ENCODE measurements at regions not wholly inside any gene's neighbourhood (a gene's known extent, or its start where the extent isn't known, plus 50 kb on each side); places are given as distances from the start of the nearest gene placed in this dataset.

DNA sequence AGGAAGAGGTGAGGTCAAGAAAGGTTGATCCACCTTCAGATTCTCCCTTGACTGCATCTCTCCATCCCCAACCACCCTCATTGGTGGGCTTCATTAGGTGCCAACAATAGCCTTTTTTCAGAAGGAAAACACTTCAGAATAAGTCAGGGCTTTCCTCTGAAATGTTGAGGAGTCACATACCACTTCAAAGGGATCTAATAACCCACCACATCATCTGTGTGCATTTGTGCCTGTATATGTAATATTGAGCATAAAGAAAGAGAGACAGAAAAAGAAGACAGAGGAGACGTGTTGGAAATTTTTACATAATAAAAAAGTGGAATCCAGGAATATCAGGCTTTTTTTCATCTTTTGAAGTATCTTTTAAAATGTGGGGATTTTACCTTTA, 209.1 kb upstream of the SLC7A11 start:
- TF ChIP-seq, protein P1, sequence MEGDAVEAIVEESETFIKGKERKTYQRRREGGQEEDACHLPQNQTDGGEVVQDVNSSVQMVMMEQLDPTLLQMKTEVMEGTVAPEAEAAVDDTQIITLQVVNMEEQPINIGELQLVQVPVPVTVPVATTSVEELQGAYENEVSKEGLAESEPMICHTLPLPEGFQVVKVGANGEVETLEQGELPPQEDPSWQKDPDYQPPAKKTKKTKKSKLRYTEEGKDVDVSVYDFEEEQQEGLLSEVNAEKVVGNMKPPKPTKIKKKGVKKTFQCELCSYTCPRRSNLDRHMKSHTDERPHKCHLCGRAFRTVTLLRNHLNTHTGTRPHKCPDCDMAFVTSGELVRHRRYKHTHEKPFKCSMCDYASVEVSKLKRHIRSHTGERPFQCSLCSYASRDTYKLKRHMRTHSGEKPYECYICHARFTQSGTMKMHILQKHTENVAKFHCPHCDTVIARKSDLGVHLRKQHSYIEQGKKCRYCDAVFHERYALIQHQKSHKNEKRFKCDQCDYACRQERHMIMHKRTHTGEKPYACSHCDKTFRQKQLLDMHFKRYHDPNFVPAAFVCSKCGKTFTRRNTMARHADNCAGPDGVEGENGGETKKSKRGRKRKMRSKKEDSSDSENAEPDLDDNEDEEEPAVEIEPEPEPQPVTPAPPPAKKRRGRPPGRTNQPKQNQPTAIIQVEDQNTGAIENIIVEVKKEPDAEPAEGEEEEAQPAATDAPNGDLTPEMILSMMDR (IDR thresholded peaks at IDR 0.05), result no peak
- TF ChIP-seq POLR2A (IDR thresholded peaks at IDR 0.05) (no peak), POLR2AphosphoS5 (IDR thresholded peaks at IDR 0.05) (no peak)
